Smooth muscle cell (in vitro differentiated cells): ENCODE measurements at regions not wholly inside any gene's neighbourhood (a gene's known extent, or its start where the extent isn't known, plus 50 kb on each side); places are given as distances from the start of the nearest gene placed in this dataset.

Experiments used
- DNase-seq: peaks from one replicate; lab custom pipeline; 2025; ENCODE audit not compliant: unreplicated experiment; lab: John Stamatoyannopoulos, UW
- H2AFZ ChIP-seq: fragments of 200-600 bp; sonication (generic); 2 replicates; pipeline ENCODE4 v1.6.0; 2016; ENCODE audit warnings: antibody characterized with exemption, low read depth, mild to moderate bottlenecking
- H3F3A ChIP-seq: fragments of 200-600 bp; sonication (generic); 2 replicates; pipeline ENCODE4 v1.6.0; 2017; ENCODE audit warnings: antibody characterized with exemption, low read depth
- H3K27ac ChIP-seq: fragments of 200-600 bp; sonication (generic); 2 replicates; pipeline ENCODE4 v1.5.1; 2016; ENCODE audit warnings: low read depth, mild to moderate bottlenecking
- H3K27me3 ChIP-seq: fragments of 200-600 bp; sonication (generic); 2 replicates; pipeline ENCODE4 v1.6.1; 2016; ENCODE audit warnings: low read depth, mild to moderate bottlenecking
- H3K36me3 ChIP-seq: fragments of 200-600 bp; sonication (generic); 2 replicates; pipeline ENCODE4 v1.5.1; 2016; ENCODE audit warnings: low read depth
- H3K4me1 ChIP-seq: fragments of 200-600 bp; sonication (generic); 2 replicates; pipeline ENCODE4 v1.5.1; 2016; ENCODE audit warnings: low read depth
- H3K4me2 ChIP-seq: fragments of 200-600 bp; sonication (generic); 2 replicates; pipeline ENCODE4 v1.6.0; 2016; ENCODE audit warnings: mild to moderate bottlenecking
- H3K4me3 ChIP-seq: fragments of 200-600 bp; sonication (generic); 2 replicates; pipeline ENCODE4 v1.5.1; 2016; ENCODE audit warnings: mild to moderate bottlenecking
- H3K79me2 ChIP-seq: fragments of 200-600 bp; sonication (generic); 2 replicates; pipeline ENCODE4 v1.6.0; 2016; ENCODE audit warnings: low read depth, mild to moderate bottlenecking
- H3K9ac ChIP-seq: fragments of 200-600 bp; sonication (generic); 2 replicates; pipeline ENCODE4 v1.6.0; 2016; ENCODE audit warnings: low read depth
- H3K9me3 ChIP-seq: fragments of 200-600 bp; sonication (generic); replicated peaks from 2 replicates; pipeline ENCODE4 v1.5.1; 2016; ENCODE audit warnings: low read depth
- H4K20me1 ChIP-seq: fragments of 200-600 bp; sonication (generic); 2 replicates; pipeline ENCODE4 v1.6.0; 2016; ENCODE audit warnings: low read depth
- CTCF ChIP-seq: fragments of 200-600 bp; sonication (generic); IDR thresholded peaks from 2 replicates; pipeline ENCODE4 v1.5.1; 2017; ENCODE audit warnings: borderline replicate concordance, mild to moderate bottlenecking, antibody characterized with exemption; ENCODE audit not compliant: insufficient read depth, poor library complexity, severe bottlenecking
- WGBS: methylation state at CpG from one replicate; pipeline ENCODE4 v1.1.7; 2016; ENCODE audit warnings: low lambda C conversion rate; 5-methylcytosine and 5-hydroxymethylcytosine counted together

- no peak overlapping the region for H3K4me3 ChIP-seq
- no peaks in the 10 kb centered on the region for H3K9me3 ChIP-seq
- no peak overlapping the region for H3K27ac ChIP-seq
- H3K27me3 ChIP-seq = no peaks in the 10 kb centered on the region
- H2AFZ ChIP-seq = no peak overlapping the region
- no peak overlapping the region for H3K4me2 ChIP-seq
- 0% methylated on average over 1 of the region's 1 CpG for WGBS
- H4K20me1 ChIP-seq = no peaks in the 10 kb centered on the region
- no peaks in the 10 kb centered on the region for H3K4me1 ChIP-seq
- TF ChIP-seq CTCF = no peak
- H3K36me3 ChIP-seq = no peaks in the 10 kb centered on the region
- no peak for DNase-seq
- no peak overlapping the region for H3K9ac ChIP-seq
- no peaks in the 10 kb centered on the region for H3F3A ChIP-seq
- no peaks in the 10 kb centered on the region for H3K79me2 ChIP-seq
Observed at GRCh38 chr2:147091448-147091847, 753.4 kb upstream of the ACVR2A start.

- Histone ChIP-seq H3F3A (no peaks in the 10 kb centered on the region), H3K27ac (no peak overlapping the region), H3K4me3 (no peak overlapping the region), H3K4me2 (no peak overlapping the region), H3K9me3 (no peaks in the 10 kb centered on the region), H3K9ac (no peak overlapping the region), H4K20me1 (no peaks in the 10 kb centered on the region), H3K4me1 (no peaks in the 10 kb centered on the region), H3K36me3 (no peaks in the 10 kb centered on the region), H2AFZ (no peak overlapping the region), H3K79me2 (no peaks in the 10 kb centered on the region), H3K27me3 (no peaks in the 10 kb centered on the region)
- DNase-seq = no peak
- WGBS = 89% methylated on average over 2 of the region's 2 CpGs
- TF ChIP-seq CTCF = no peak
Observed at GRCh38 chr2:147088871-147089270, 756.0 kb upstream of the ACVR2A start.

GRCh38 chr2:147086715-147087114 is 758.1 kb upstream of the ACVR2A start:
- Histone ChIP-seq H2AFZ (no peak overlapping the region), H3K9me3 (no peaks in the 10 kb centered on the region), H3K9ac (no peak overlapping the region), H3K4me1 (no peaks in the 10 kb centered on the region), H3K4me3 (no peak overlapping the region), H3K27me3 (no peaks in the 10 kb centered on the region), H3K36me3 (no peaks in the 10 kb centered on the region), H3F3A (no peaks in the 10 kb centered on the region), H4K20me1 (no peaks in the 10 kb centered on the region), H3K4me2 (no peak overlapping the region), H3K27ac (no peak overlapping the region), H3K79me2 (no peaks in the 10 kb centered on the region)
- no peak for DNase-seq
- 79% methylated on average over 2 of the region's 2 CpGs for WGBS
- no peak for TF ChIP-seq CTCF

GRCh38 chr2:147083664-147084063 is 761.2 kb upstream of the ACVR2A start:
- Histone ChIP-seq H3K9me3 (no peaks in the 10 kb centered on the region), H3K9ac (no peak overlapping the region), H3K36me3 (no peaks in the 10 kb centered on the region), H2AFZ (no peak overlapping the region), H4K20me1 (no peaks in the 10 kb centered on the region), H3K27ac (no peak overlapping the region), H3K4me3 (no peak overlapping the region), H3F3A (no peaks in the 10 kb centered on the region), H3K79me2 (no peaks in the 10 kb centered on the region), H3K4me1 (no peaks in the 10 kb centered on the region), H3K4me2 (no peak overlapping the region), H3K27me3 (no peaks in the 10 kb centered on the region)
- 92% methylated on average over 4 of the region's 4 CpGs for WGBS
- no peak for DNase-seq
- TF ChIP-seq CTCF = no peak
